Spleen (tissue), 7 donors: ENCODE measurements at regions not wholly inside any gene's neighbourhood (a gene's known extent, or its start where the extent isn't known, plus 50 kb on each side); places are given as distances from the start of the nearest gene placed in this dataset.

Experiments
- CTCF ChIP-seq, 11 experiments: fragments of 200-600 bp in 7 of 11; fragments of 450-650 bp in 4 of 11; sonication (generic) in 4 of 11; IDR thresholded peaks in 8 of 11; conservative IDR thresholded peaks in 3 of 11; 1 replicate in 7 of 11; 2 replicates in 4 of 11; pipeline versions ENCODE4 v1.4.0 to v1.8.0; 2016 to 2021; ENCODE audit warnings: antibody characterized with exemption in 11 of 11, inconsistent platforms in 4 of 11, mild to moderate bottlenecking in 1 of 11
- POLR2A ChIP-seq, 3 donors: fragments of 450-650 bp; IDR thresholded peaks; one replicate each; pipeline ENCODE4 v1.5.1; 2017; ENCODE audit warnings: antibody characterized with exemption in 3 of 3, mild to moderate bottlenecking in 1 of 3
- donor health status: DM: no; HTN: no; CAD: no; lungs with moderate emphysema.
- donor health status: DM: no; HTN: no; CAD: no.
- donor health status: DM: no; HTN: no; CAD: no.

GRCh38 chr12:116672010-116672409, 65.9 kb downstream of the SPRING1 start:
- TF ChIP-seq POLR2A (IDR thresholded peaks at IDR 0.05): no peak
- no peak for TF ChIP-seq CTCF (IDR thresholded peaks at IDR 0.05 in 8 of 11, conservative IDR thresholded peaks at IDR 0.05 in 3 of 11)
